WTC11 (cell line): ENCODE measurements at regions not wholly inside any gene's neighbourhood (a gene's known extent, or its start where the extent isn't known, plus 50 kb on each side); places are given as distances from the start of the nearest gene placed in this dataset.

ENCODE experiments used
- EMX1 ChIP-seq: fragments of 250-450 bp; sonication (Bioruptor Pico); IDR thresholded peaks from 2 replicates; pipeline ENCODE4 v1.8.0; 2021; ENCODE audit warnings: mild to moderate bottlenecking
- MYBL2 ChIP-seq: sonication (generic); formaldehyde crosslinking; IDR thresholded peaks from 2 replicates; pipeline ENCODE4 v1.8.1; 2023; ENCODE audit warnings: mild to moderate bottlenecking, moderate library complexity, missing genetic modification reagents
- ZNF263 ChIP-seq: sonication (generic); formaldehyde crosslinking; IDR thresholded peaks from 2 replicates; pipeline ENCODE4 v1.8.1; 2022; ENCODE audit warnings: low read depth, mild to moderate bottlenecking, moderate library complexity, missing genetic modification reagents
- TF ChIP-seq, protein P1 (sequence below): fragments of 200-600 bp; IDR thresholded peaks from 2 replicates; pipeline ENCODE4 v1.8.0; 2022; ENCODE audit warnings: antibody characterized with exemption
- TF ChIP-seq, protein P2 (sequence below): fragments of 250-450 bp; sonication (Bioruptor Pico); IDR thresholded peaks from 2 replicates; pipeline ENCODE4 v2.1.2; 2022; ENCODE audit warnings: mild to moderate bottlenecking, moderate library complexity
- TF ChIP-seq, protein P3 (sequence below): sonication (generic); formaldehyde crosslinking; IDR thresholded peaks from 2 replicates; pipeline ENCODE4 v1.8.1; 2023; ENCODE audit warnings: mild to moderate bottlenecking, moderate library complexity, missing genetic modification reagents
- TF ChIP-seq, protein P4 (sequence below): fragments of 250-450 bp; sonication (Bioruptor Pico); IDR thresholded peaks from 2 replicates; pipeline ENCODE4 v1.8.0; 2021; ENCODE audit warnings: mild to moderate bottlenecking
- TF ChIP-seq, protein P5 (sequence below): sonication (generic); formaldehyde crosslinking; IDR thresholded peaks from 2 replicates; pipeline ENCODE4 v1.8.0; 2023; ENCODE audit warnings: missing genetic modification reagents, mild to moderate bottlenecking, borderline replicate concordance
- TF ChIP-seq, protein P6 (sequence below): sonication (generic); formaldehyde crosslinking; IDR thresholded peaks from 2 replicates; pipeline ENCODE4 v1.8.1; 2023; ENCODE audit warnings: mild to moderate bottlenecking, missing genetic modification reagents, moderate library complexity
- TF ChIP-seq, protein P7 (sequence below): sonication (generic); formaldehyde crosslinking; conservative IDR thresholded peaks from 2 replicates; pipeline ENCODE4 v1.8.1; 2022; ENCODE audit warnings: mild to moderate bottlenecking, missing genetic modification reagents

DNA sequence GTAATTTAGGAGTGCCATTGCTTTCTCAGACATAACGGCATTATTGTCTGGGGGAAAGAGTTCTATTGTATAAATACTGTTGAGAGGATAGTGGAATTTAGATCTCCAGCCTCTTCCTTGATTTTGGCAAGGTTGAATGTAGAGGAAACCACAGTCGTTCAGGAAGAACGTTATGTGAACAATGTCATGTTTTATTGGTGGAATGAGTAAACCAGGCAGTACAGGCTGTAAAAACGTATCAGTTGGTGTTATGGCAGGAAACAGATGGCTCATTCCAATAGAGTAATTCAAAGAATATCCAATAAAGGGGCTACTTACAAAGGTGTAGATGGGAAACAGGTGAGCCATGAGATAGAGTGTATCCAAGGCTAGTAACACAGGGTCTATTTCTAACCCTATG is 123.6 kb upstream of the SLC35B3 start:
- TF ChIP-seq, protein P1, sequence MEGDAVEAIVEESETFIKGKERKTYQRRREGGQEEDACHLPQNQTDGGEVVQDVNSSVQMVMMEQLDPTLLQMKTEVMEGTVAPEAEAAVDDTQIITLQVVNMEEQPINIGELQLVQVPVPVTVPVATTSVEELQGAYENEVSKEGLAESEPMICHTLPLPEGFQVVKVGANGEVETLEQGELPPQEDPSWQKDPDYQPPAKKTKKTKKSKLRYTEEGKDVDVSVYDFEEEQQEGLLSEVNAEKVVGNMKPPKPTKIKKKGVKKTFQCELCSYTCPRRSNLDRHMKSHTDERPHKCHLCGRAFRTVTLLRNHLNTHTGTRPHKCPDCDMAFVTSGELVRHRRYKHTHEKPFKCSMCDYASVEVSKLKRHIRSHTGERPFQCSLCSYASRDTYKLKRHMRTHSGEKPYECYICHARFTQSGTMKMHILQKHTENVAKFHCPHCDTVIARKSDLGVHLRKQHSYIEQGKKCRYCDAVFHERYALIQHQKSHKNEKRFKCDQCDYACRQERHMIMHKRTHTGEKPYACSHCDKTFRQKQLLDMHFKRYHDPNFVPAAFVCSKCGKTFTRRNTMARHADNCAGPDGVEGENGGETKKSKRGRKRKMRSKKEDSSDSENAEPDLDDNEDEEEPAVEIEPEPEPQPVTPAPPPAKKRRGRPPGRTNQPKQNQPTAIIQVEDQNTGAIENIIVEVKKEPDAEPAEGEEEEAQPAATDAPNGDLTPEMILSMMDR, result no peak
- TF ChIP-seq, protein P2, sequence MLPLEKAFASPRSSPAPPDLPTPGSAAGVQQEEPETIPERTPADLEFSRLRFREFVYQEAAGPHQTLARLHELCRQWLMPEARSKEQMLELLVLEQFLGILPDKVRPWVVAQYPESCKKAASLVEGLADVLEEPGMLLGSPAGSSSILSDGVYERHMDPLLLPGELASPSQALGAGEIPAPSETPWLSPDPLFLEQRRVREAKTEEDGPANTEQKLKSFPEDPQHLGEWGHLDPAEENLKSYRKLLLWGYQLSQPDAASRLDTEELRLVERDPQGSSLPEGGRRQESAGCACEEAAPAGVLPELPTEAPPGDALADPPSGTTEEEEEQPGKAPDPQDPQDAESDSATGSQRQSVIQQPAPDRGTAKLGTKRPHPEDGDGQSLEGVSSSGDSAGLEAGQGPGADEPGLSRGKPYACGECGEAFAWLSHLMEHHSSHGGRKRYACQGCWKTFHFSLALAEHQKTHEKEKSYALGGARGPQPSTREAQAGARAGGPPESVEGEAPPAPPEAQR (CRISPR knock-in tag), result no peak
- TF ChIP-seq, protein P3, sequence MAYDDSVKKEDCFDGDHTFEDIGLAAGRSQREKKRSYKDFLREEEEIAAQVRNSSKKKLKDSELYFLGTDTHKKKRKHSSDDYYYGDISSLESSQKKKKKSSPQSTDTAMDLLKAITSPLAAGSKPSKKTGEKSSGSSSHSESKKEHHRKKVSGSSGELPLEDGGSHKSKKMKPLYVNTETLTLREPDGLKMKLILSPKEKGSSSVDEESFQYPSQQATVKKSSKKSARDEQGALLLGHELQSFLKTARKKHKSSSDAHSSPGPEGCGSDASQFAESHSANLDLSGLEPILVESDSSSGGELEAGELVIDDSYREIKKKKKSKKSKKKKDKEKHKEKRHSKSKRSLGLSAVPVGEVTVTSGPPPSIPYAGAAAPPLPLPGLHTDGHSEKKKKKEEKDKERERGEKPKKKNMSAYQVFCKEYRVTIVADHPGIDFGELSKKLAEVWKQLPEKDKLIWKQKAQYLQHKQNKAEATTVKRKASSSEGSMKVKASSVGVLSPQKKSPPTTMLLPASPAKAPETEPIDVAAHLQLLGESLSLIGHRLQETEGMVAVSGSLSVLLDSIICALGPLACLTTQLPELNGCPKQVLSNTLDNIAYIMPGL (CRISPR knock-in tag), result no peak
- TF ChIP-seq, protein P4, sequence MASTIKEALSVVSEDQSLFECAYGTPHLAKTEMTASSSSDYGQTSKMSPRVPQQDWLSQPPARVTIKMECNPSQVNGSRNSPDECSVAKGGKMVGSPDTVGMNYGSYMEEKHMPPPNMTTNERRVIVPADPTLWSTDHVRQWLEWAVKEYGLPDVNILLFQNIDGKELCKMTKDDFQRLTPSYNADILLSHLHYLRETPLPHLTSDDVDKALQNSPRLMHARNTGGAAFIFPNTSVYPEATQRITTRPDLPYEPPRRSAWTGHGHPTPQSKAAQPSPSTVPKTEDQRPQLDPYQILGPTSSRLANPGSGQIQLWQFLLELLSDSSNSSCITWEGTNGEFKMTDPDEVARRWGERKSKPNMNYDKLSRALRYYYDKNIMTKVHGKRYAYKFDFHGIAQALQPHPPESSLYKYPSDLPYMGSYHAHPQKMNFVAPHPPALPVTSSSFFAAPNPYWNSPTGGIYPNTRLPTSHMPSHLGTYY, result no peak
- TF ChIP-seq, protein P5, sequence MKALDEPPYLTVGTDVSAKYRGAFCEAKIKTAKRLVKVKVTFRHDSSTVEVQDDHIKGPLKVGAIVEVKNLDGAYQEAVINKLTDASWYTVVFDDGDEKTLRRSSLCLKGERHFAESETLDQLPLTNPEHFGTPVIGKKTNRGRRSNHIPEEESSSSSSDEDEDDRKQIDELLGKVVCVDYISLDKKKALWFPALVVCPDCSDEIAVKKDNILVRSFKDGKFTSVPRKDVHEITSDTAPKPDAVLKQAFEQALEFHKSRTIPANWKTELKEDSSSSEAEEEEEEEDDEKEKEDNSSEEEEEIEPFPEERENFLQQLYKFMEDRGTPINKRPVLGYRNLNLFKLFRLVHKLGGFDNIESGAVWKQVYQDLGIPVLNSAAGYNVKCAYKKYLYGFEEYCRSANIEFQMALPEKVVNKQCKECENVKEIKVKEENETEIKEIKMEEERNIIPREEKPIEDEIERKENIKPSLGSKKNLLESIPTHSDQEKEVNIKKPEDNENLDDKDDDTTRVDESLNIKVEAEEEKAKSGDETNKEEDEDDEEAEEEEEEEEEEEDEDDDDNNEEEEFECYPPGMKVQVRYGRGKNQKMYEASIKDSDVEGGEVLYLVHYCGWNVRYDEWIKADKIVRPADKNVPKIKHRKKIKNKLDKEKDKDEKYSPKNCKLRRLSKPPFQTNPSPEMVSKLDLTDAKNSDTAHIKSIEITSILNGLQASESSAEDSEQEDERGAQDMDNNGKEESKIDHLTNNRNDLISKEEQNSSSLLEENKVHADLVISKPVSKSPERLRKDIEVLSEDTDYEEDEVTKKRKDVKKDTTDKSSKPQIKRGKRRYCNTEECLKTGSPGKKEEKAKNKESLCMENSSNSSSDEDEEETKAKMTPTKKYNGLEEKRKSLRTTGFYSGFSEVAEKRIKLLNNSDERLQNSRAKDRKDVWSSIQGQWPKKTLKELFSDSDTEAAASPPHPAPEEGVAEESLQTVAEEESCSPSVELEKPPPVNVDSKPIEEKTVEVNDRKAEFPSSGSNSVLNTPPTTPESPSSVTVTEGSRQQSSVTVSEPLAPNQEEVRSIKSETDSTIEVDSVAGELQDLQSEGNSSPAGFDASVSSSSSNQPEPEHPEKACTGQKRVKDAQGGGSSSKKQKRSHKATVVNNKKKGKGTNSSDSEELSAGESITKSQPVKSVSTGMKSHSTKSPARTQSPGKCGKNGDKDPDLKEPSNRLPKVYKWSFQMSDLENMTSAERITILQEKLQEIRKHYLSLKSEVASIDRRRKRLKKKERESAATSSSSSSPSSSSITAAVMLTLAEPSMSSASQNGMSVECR, result no peak
- no peak for TF ChIP-seq ZNF263 (CRISPR knock-in tag)
- TF ChIP-seq, protein P6, sequence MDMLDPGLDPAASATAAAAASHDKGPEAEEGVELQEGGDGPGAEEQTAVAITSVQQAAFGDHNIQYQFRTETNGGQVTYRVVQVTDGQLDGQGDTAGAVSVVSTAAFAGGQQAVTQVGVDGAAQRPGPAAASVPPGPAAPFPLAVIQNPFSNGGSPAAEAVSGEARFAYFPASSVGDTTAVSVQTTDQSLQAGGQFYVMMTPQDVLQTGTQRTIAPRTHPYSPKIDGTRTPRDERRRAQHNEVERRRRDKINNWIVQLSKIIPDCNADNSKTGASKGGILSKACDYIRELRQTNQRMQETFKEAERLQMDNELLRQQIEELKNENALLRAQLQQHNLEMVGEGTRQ, result no peak
- TF ChIP-seq, protein P7, sequence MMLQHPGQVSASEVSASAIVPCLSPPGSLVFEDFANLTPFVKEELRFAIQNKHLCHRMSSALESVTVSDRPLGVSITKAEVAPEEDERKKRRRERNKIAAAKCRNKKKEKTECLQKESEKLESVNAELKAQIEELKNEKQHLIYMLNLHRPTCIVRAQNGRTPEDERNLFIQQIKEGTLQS (CRISPR knock-in tag), result no peak
- no peak for TF ChIP-seq MYBL2 (CRISPR knock-in tag)
- TF ChIP-seq EMX1 (CRISPR knock-in tag), result no peak
